DND-41 (cell line): ENCODE measurements at regions not wholly inside any gene's neighbourhood (a gene's known extent, or its start where the extent isn't known, plus 50 kb on each side); places are given as distances from the start of the nearest gene placed in this dataset.

ENCODE experiments used
- ATAC-seq: fragments of 200-7000 bp; cut with Tn5 transposase; 3 replicates; pipeline ENCODE4 v1.9.1; 2021; ENCODE audit warnings: low read depth; ENCODE audit not compliant: insufficient read depth
- DNase-seq: peaks from one replicate; pipeline ENCODE4 v3.0.0-alpha.2; 2020
- H2AFZ ChIP-seq: 2 replicates; pipeline ENCODE4 v1.6.0; 2012; ENCODE audit warnings: low read depth, low read length
- H3K27ac ChIP-seq: 2 replicates; pipeline ENCODE4 v1.5.1; 2012; ENCODE audit warnings: low read length, inconsistent platforms
- H3K27me3 ChIP-seq: fragments of 200-600 bp; sonication (generic); 2 replicates; pipeline ENCODE4 v1.6.0; 2012; ENCODE audit warnings: low read length, mild to moderate bottlenecking, inconsistent platforms; ENCODE audit not compliant: insufficient read depth, poor library complexity
- H3K36me3 ChIP-seq: 2 replicates; pipeline ENCODE4 v1.5.1; 2012; ENCODE audit warnings: low read length, inconsistent platforms; ENCODE audit not compliant: insufficient read depth
- H3K4me1 ChIP-seq: 2 replicates; pipeline ENCODE4 v1.5.1; 2012; ENCODE audit warnings: mild to moderate bottlenecking, low read length; ENCODE audit not compliant: insufficient read depth
- H3K4me2 ChIP-seq: 2 replicates; pipeline ENCODE4 v1.6.0; 2012; ENCODE audit warnings: mild to moderate bottlenecking, moderate library complexity, low read length, inconsistent platforms; ENCODE audit not compliant: insufficient read depth
- H3K4me3 ChIP-seq, 2 experiments: fragments of 200-600 bp in 1 of 2; shearing (Covaris generic) in 1 of 2; 2 replicates each; pipeline ENCODE4 v1.5.1; 2012 to 2016; ENCODE audit warnings: inconsistent platforms in 2 of 2, low read length in 2 of 2, mild to moderate bottlenecking in 2 of 2, low read depth in 1 of 2, moderate library complexity in 1 of 2
- H3K79me2 ChIP-seq: 2 replicates; pipeline ENCODE4 v1.6.0; 2012; ENCODE audit warnings: low read length, inconsistent platforms; ENCODE audit not compliant: insufficient read depth
- H3K9ac ChIP-seq: 2 replicates; pipeline ENCODE4 v1.6.0; 2012; ENCODE audit warnings: low read depth, mild to moderate bottlenecking, inconsistent platforms, low read length, moderate library complexity
- H3K9me3 ChIP-seq: 2 replicates; pipeline ENCODE4 v1.5.1; 2012; ENCODE audit warnings: low read length, moderate library complexity, mild to moderate bottlenecking, inconsistent platforms; ENCODE audit not compliant: insufficient read depth, severe bottlenecking
- H4K20me1 ChIP-seq: 2 replicates; pipeline ENCODE4 v1.6.0; 2012; ENCODE audit warnings: low read length; ENCODE audit not compliant: insufficient read depth
- CTCF ChIP-seq: IDR thresholded peaks from 2 replicates; pipeline ENCODE4 v1.5.1; 2012; ENCODE audit warnings: borderline replicate concordance, low read length, moderate library complexity, mild to moderate bottlenecking; ENCODE audit not compliant: poor library complexity, severe bottlenecking; ENCODE audit errors: extremely low read depth
- EZH2 ChIP-seq: IDR thresholded peaks from 3 replicates; pipeline ENCODE4 v1.6.1; 2012; ENCODE audit warnings: borderline replicate concordance, low read depth, mild to moderate bottlenecking, moderate library complexity, low read length, inconsistent platforms; ENCODE audit not compliant: severe bottlenecking

GRCh38 chr5:34571677-34572041, 84.5 kb upstream of the RAI14 start:
- no peak for DNase-seq
- Histone ChIP-seq H2AFZ (no peak overlapping the region), H3K9ac (no peak overlapping the region)

GRCh38 chr5:34574936-34575467, 81.1 kb upstream of the RAI14 start:
- no peak for ATAC-seq
- Histone ChIP-seq H4K20me1 (no peaks in the 10 kb centered on the region), H3K27ac (no peak overlapping the region), H3K9ac (no peak overlapping the region), H3K4me3 (no peak overlapping the region), H3K36me3 (no peaks in the 10 kb centered on the region), H3K79me2 (no peaks in the 10 kb centered on the region), H3K4me1 (no peaks in the 10 kb centered on the region), H3K4me2 (no peak overlapping the region), H3K27me3 (no peaks in the 10 kb centered on the region), H2AFZ (no peak overlapping the region), H3K9me3 (no peaks in the 10 kb centered on the region)
- TF ChIP-seq CTCF (no peak), EZH2 (no peak)
- DNase-seq = no peak

More at GRCh38 chr5:34571677-34572041, 84.5 kb upstream of the RAI14 start:
- Histone ChIP-seq H3K4me3 (no peak overlapping the region), H3K36me3 (no peaks in the 10 kb centered on the region), H3K27me3 (no peaks in the 10 kb centered on the region), H4K20me1 (no peaks in the 10 kb centered on the region), H3K4me1 (no peaks in the 10 kb centered on the region), H3K79me2 (no peaks in the 10 kb centered on the region), H3K4me2 (no peak overlapping the region), H3K27ac (no peak overlapping the region), H3K9me3 (no peaks in the 10 kb centered on the region)
- no peak for ATAC-seq
- TF ChIP-seq CTCF (no peak), EZH2 (no peak)

- no peak overlapping the region for H2AFZ ChIP-seq
- no peaks in the 10 kb centered on the region for H3K9me3 ChIP-seq
- TF ChIP-seq CTCF = no peak
- no peak for TF ChIP-seq EZH2
- H3K4me3 ChIP-seq = no peak overlapping the region
- no peak for DNase-seq
- H3K79me2 ChIP-seq = no peaks in the 10 kb centered on the region
- no peaks in the 10 kb centered on the region for H4K20me1 ChIP-seq
- no peaks in the 10 kb centered on the region for H3K27me3 ChIP-seq
- no peak overlapping the region for H3K9ac ChIP-seq
- H3K4me1 ChIP-seq = no peaks in the 10 kb centered on the region
- no peaks in the 10 kb centered on the region for H3K36me3 ChIP-seq
- no peak overlapping the region for H3K4me2 ChIP-seq
- no peak for ATAC-seq
- no peak overlapping the region for H3K27ac ChIP-seq
Measured at GRCh38 chr5:34576891-34577666, 79.0 kb upstream of the RAI14 start.
